ENCODE measurements at regions not wholly inside any gene's neighbourhood (a gene's known extent, or its start where the extent isn't known, plus 50 kb on each side); places are given as distances from the start of the nearest gene placed in this dataset.

- no peaks in the 10 kb centered on the region for H3K9me3 ChIP-seq (replicated peaks; ENCODE audit: control insufficient read depth, insufficient read depth, low read length)
- no peaks in the 10 kb centered on the region for H3K36me3 ChIP-seq (ENCODE audit: control insufficient read depth in 2 of 2, insufficient read depth in 2 of 2, low read length in 1 of 2)
- ATAC-seq (no peak), FAIRE-seq (no peak), DNase-seq (ENCODE audit: low read depth, low spot score) (no peak)
- no peak overlapping the region for H3K9ac ChIP-seq (ENCODE audit: control insufficient read depth, insufficient read depth, low read length)
- BruUV-seq (replicated peaks), result no TSS peak
- WGBS (ENCODE audit: insufficient coverage, insufficient replicate concordance, low lambda C conversion rate, missing lambda C conversion rate), result 2% methylated on average over 2 of the region's 2 CpGs
- no peak overlapping the region for H2AFZ ChIP-seq (ENCODE audit: control insufficient read depth, low read depth, low read length)
- 0 out of 4 replicates have a peak, but pooled peaks cover 0 to 1% of the 10 kb centered on the region in 2 experiments for H3K27me3 ChIP-seq (replicated peaks in 1 of 2; ENCODE audit: control insufficient read depth in 2 of 2, insufficient read depth in 2 of 2, low read length in 1 of 2)
- no peak for TF ChIP-seq CREM (IDR thresholded peaks at IDR 0.05; ENCODE audit: low read depth)
- no peak for TF ChIP-seq ZBED1 (IDR thresholded peaks at IDR 0.05; ENCODE audit: borderline replicate concordance)
- no peak for TF ChIP-seq EP300 (IDR thresholded peaks at IDR 0.05; ENCODE audit: borderline replicate concordance in 1 of 2, control insufficient read depth in 1 of 2, low read depth in 2 of 2, low read length in 2 of 2)
- no peak for TF ChIP-seq PBX3 (IDR thresholded peaks at IDR 0.05; ENCODE audit: insufficient replicate concordance, low read depth, low read length)
- TF ChIP-seq RAD21 (IDR thresholded peaks at IDR 0.05; ENCODE audit: insufficient read depth, low read depth, low read length), result no peak
- TF ChIP-seq SUZ12 (IDR thresholded peaks at IDR 0.05; ENCODE audit: unreplicated experiment), result no peak
- TF ChIP-seq E2F8 (IDR thresholded peaks at IDR 0.05; ENCODE audit: low read depth, partially characterized antibody), result no peak
- no peak for TF ChIP-seq PAX5 (IDR thresholded peaks at IDR 0.05; ENCODE audit: borderline replicate concordance, low read depth, low read length)
- no peak overlapping the region for H3K27ac ChIP-seq (ENCODE audit: control insufficient read depth, insufficient read depth)
- no peak overlapping the region for H3K4me2 ChIP-seq (ENCODE audit: control insufficient read depth, insufficient read depth)
- H4K20me1 ChIP-seq (ENCODE audit: control insufficient read depth, insufficient read depth), result no peaks in the 10 kb centered on the region
- ChIA-PET RAD21 (ENCODE audit: unreplicated experiment) (no interaction called here), POLR2A (no interaction called here), CTCF (no interaction called here), SMC1A (ENCODE audit: uncharacterized antibody, unreplicated experiment) (no interaction called here)
- in situ Hi-C loops (cut with MboI) (no loop called here), intact Hi-C loops (cut with micrococcal nuclease; ENCODE audit: unreplicated experiment) (no loop called here)
- H3K79me2 ChIP-seq (ENCODE audit: control insufficient read depth, insufficient read depth, low read length), result no peaks in the 10 kb centered on the region
- H3K4me1 ChIP-seq (ENCODE audit: control insufficient read depth, insufficient read depth, low read length), result no peaks in the 10 kb centered on the region
- H3K4me3 ChIP-seq, result no peak overlapping the region
Measured at GRCh38 chr2:17336458-17336857, 181.8 kb downstream of the RAD51AP2 start.
